Panc1 (cell line): ENCODE measurements at regions not wholly inside any gene's neighbourhood (a gene's known extent, or its start where the extent isn't known, plus 50 kb on each side); places are given as distances from the start of the nearest gene placed in this dataset.

Experiments
- ATAC-seq: fragments of 200-7000 bp; cut with Tn5 transposase; 2 replicates; pipeline ENCODE4 v1.9.1; 2020; ENCODE audit warnings: mild to moderate bottlenecking, moderate library complexity
- BruUV-seq: library from RNA; stranded (reverse); fragments of 400-500 nt; replicated peaks from 2 replicates; lab custom pipeline; 2021; lab: Mats Ljungman, UMichigan
- CTCF ChIA-PET: fragments of 300-600 bp; sonication (Branson Sonifier 250); formaldehyde crosslinking; loops from one replicate; lab custom pipeline; 2022; ENCODE audit warnings: antibody characterized with exemption; lab: Charles Lee
- POLR2A ChIA-PET: fragments of 300-600 bp; sonication (Branson Sonifier 250); formaldehyde crosslinking; loops from one replicate; lab custom pipeline; 2022; ENCODE audit warnings: antibody characterized with exemption; lab: Charles Lee
- DNase-seq: peaks from one replicate; pipeline ENCODE4 v3.0.0-alpha.2; 2010; ENCODE audit warnings: low read depth, low spot score
- H3K27ac ChIP-seq: 2 replicates; pipeline ENCODE4 v1.5.1; 2011; ENCODE audit warnings: mild to moderate bottlenecking, low read length, inconsistent platforms
- H3K27me3 ChIP-seq: fragments of 200-500 bp; sonication (Bioruptor generic); 2 replicates; pipeline ENCODE4 v1.6.0; 2014; ENCODE audit warnings: low read length, inconsistent platforms; ENCODE audit not compliant: control insufficient read depth, insufficient read depth
- H3K36me3 ChIP-seq: fragments of 200-500 bp; sonication (Bioruptor generic); 2 replicates; pipeline ENCODE4 v1.5.1; 2014; ENCODE audit warnings: inconsistent platforms, mild to moderate bottlenecking, low read length, moderate library complexity; ENCODE audit not compliant: control insufficient read depth, insufficient read depth
- H3K4me1 ChIP-seq: 2 replicates; pipeline ENCODE4 v1.5.1; 2011; ENCODE audit warnings: inconsistent platforms, mild to moderate bottlenecking, low read length, moderate library complexity; ENCODE audit not compliant: control insufficient read depth, insufficient read depth
- H3K4me3 ChIP-seq, 2 experiments: 2 replicates each; pipeline ENCODE4 v1.5.1; 2011 to 2012; ENCODE audit warnings: low read depth in 2 of 2, low read length in 2 of 2, mild to moderate bottlenecking in 2 of 2, inconsistent platforms in 1 of 2, moderate library complexity in 1 of 2
- H3K9me3 ChIP-seq: fragments of 200-500 bp; sonication (Bioruptor generic); 2 replicates; pipeline ENCODE4 v1.5.1; 2014; ENCODE audit warnings: low read depth, mild to moderate bottlenecking, inconsistent platforms, low read length, moderate library complexity; ENCODE audit not compliant: control insufficient read depth, insufficient read depth
- POLR2AphosphoS5 ChIP-seq: IDR thresholded peaks from 2 replicates; pipeline ENCODE4 v1.6.1; 2012; ENCODE audit warnings: mild to moderate bottlenecking, low read depth, low read length, moderate library complexity
- SIN3A ChIP-seq: IDR thresholded peaks from 2 replicates; pipeline ENCODE4 v1.6.1; 2012; ENCODE audit warnings: low read depth, mild to moderate bottlenecking, low read length, moderate library complexity, borderline replicate concordance; ENCODE audit not compliant: insufficient read depth
- TCF7L2 ChIP-seq: IDR thresholded peaks from 2 replicates; pipeline ENCODE4 v1.6.1; 2011; ENCODE audit warnings: mild to moderate bottlenecking, low read depth, low read length, inconsistent platforms
- in situ Hi-C: cut with HindIII; loops from 2 replicates; pipeline ENCODE4 v1.10.0; 2016; ENCODE audit warnings: low sequenced_read_pairs, low pct_unique_long_range_greater_than_20kb
- intact Hi-C: fragments of 100-400 bp; cut with micrococcal nuclease; formaldehyde crosslinking; loops from one replicate; pipeline ENCODE4 v1.10.0; 2022; ENCODE audit not compliant: unreplicated experiment
- TF ChIP-seq, protein P1 (sequence below), 2 experiments: IDR thresholded peaks; 2 replicates each; pipeline ENCODE4 v1.6.1; 2011 to 2012; ENCODE audit warnings: low read depth in 2 of 2, control low read depth in 1 of 2, low read length in 1 of 2, mild to moderate bottlenecking in 1 of 2, moderate library complexity in 1 of 2; ENCODE audit not compliant: insufficient read depth in 1 of 2
- TF ChIP-seq, protein P2 (sequence below): fragments of 450-650 bp; IDR thresholded peaks from 2 replicates; pipeline ENCODE4 v1.5.1; 2017; ENCODE audit warnings: mild to moderate bottlenecking

DNA sequence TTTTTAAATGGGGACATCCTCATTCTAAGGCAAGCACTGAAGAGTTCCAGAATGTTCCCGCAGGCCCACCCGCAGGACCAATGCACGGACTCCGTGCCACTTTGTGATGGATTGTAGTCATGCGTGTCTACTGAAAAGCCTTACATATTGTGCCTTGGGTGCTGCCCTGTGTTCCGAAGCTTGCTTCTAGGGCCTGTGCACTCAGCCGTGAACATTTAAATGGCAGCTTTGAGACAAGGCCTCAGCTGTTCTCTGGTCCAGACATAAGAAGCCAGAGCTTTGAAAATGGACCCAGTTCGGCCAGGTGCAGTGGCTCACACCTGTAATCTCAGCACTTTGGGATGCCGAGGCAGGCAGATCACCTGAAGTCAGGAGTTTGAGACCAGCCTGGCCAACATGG, 75.3 kb upstream of the CACNA1A start:
- no TSS peak for BruUV-seq
- H3K4me1 ChIP-seq: no peaks in the 10 kb centered on the region
- TF ChIP-seq, protein P1, sequence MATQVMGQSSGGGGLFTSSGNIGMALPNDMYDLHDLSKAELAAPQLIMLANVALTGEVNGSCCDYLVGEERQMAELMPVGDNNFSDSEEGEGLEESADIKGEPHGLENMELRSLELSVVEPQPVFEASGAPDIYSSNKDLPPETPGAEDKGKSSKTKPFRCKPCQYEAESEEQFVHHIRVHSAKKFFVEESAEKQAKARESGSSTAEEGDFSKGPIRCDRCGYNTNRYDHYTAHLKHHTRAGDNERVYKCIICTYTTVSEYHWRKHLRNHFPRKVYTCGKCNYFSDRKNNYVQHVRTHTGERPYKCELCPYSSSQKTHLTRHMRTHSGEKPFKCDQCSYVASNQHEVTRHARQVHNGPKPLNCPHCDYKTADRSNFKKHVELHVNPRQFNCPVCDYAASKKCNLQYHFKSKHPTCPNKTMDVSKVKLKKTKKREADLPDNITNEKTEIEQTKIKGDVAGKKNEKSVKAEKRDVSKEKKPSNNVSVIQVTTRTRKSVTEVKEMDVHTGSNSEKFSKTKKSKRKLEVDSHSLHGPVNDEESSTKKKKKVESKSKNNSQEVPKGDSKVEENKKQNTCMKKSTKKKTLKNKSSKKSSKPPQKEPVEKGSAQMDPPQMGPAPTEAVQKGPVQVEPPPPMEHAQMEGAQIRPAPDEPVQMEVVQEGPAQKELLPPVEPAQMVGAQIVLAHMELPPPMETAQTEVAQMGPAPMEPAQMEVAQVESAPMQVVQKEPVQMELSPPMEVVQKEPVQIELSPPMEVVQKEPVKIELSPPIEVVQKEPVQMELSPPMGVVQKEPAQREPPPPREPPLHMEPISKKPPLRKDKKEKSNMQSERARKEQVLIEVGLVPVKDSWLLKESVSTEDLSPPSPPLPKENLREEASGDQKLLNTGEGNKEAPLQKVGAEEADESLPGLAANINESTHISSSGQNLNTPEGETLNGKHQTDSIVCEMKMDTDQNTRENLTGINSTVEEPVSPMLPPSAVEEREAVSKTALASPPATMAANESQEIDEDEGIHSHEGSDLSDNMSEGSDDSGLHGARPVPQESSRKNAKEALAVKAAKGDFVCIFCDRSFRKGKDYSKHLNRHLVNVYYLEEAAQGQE (IDR thresholded peaks at IDR 0.05; ENCODE audit: insufficient read depth in 1 of 2, low read depth in 2 of 2, low read length in 1 of 2): no peak
- TF ChIP-seq TCF7L2: no peak
- TF ChIP-seq POLR2AphosphoS5: no peak
- TF ChIP-seq, protein P2, sequence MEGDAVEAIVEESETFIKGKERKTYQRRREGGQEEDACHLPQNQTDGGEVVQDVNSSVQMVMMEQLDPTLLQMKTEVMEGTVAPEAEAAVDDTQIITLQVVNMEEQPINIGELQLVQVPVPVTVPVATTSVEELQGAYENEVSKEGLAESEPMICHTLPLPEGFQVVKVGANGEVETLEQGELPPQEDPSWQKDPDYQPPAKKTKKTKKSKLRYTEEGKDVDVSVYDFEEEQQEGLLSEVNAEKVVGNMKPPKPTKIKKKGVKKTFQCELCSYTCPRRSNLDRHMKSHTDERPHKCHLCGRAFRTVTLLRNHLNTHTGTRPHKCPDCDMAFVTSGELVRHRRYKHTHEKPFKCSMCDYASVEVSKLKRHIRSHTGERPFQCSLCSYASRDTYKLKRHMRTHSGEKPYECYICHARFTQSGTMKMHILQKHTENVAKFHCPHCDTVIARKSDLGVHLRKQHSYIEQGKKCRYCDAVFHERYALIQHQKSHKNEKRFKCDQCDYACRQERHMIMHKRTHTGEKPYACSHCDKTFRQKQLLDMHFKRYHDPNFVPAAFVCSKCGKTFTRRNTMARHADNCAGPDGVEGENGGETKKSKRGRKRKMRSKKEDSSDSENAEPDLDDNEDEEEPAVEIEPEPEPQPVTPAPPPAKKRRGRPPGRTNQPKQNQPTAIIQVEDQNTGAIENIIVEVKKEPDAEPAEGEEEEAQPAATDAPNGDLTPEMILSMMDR: no peak
- TF ChIP-seq SIN3A: no peak
- POLR2A ChIA-PET: no interaction called here
- no peaks in the 10 kb centered on the region for H3K27me3 ChIP-seq
- H3K4me3 ChIP-seq: no peak overlapping the region
- no peaks in the 10 kb centered on the region for H3K36me3 ChIP-seq
- intact Hi-C loops (no loop called here), in situ Hi-C loops (no loop called here)
- no peak overlapping the region for H3K27ac ChIP-seq
- ATAC-seq: no peak
- no peak for DNase-seq
- CTCF ChIA-PET: interaction anchor here (0.7 kb wide), 1 partner anchor 304 kb away, joined by 3 read pairs; no protein-coding TSS in a partner anchor
- H3K9me3 ChIP-seq: peaks cover 5% of the 10 kb centered on the region; the same call in 1 of the 2 replicates

DNA sequence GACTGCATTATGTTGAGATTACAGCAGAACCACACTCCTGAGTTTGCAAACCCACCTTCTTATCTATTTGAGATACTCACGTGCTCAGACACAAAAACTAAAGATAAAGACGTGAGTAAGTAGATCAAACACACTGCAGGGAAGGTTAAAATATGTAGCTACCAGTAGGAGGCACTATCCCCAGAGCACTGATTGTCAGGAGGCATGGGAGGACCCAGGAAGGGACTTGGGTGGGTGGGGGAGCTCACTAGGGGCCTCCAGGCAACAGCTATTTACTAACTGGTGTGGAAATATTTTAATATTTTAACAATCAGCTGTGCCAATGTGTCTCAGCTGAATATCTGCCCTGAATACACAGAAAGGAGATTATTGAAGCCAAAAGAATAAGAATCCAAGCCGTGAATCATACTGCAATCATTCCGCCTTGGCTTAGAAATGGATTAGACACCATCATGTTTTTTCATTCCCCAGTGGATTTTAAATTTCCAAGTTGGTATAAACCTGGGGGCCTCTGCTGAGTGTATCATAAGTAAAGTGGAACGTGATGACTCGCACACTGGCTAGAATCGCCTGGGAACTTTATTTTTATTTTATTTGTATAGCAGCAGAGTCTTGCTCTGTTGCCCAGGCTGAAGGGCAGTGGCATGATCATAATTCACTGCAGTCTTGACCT, 73.2 kb upstream of the CACNA1A start:
- ATAC-seq: no peak
- H3K4me1 ChIP-seq: no peaks in the 10 kb centered on the region
- H3K27ac ChIP-seq: no peak overlapping the region
- POLR2A ChIA-PET: no interaction called here
- intact Hi-C loops: loop anchor here (10.0 kb wide), 1 partner anchor 215 kb away; no protein-coding TSS in a partner anchor
- in situ Hi-C loops: no loop called here
- H3K27me3 ChIP-seq: no peaks in the 10 kb centered on the region
- TF ChIP-seq, protein P2: peak; percentile 25; the same call in 1 of the 2 replicates
- TF ChIP-seq SIN3A: no peak
- TF ChIP-seq, protein P1 (IDR thresholded peaks at IDR 0.05; ENCODE audit: insufficient read depth in 1 of 2, low read depth in 2 of 2, low read length in 1 of 2): no peak
- TF ChIP-seq TCF7L2: no peak
- no peak for TF ChIP-seq POLR2AphosphoS5
- CTCF ChIA-PET: interaction anchor here (0.5 to 0.6 kb wide), 3 partner anchors 144 to 858 kb away, joined by 4 to 7 read pairs (median 6); no protein-coding TSS in a partner anchor
- H3K36me3 ChIP-seq: no peaks in the 10 kb centered on the region
- H3K9me3 ChIP-seq: peaks cover 8% of the 10 kb centered on the region; the same call in 1 of the 2 replicates
- DNase-seq: no peak
- no TSS peak for BruUV-seq
- no peak overlapping the region for H3K4me3 ChIP-seq
